Neuron (in vitro differentiated cells): ENCODE measurements at regions not wholly inside any gene's neighbourhood (a gene's known extent, or its start where the extent isn't known, plus 50 kb on each side); places are given as distances from the start of the nearest gene placed in this dataset.
A peak's percentile ranks its signal among the peaks of the same experiment; 100 is the strongest.

Experiments
- H2AFZ ChIP-seq: one replicate; pipeline ENCODE4 v1.6.1; 2013; ENCODE audit warnings: low read depth, mild to moderate bottlenecking, inconsistent platforms, low read length, moderate library complexity
- H3K27me3 ChIP-seq: one replicate; pipeline ENCODE4 v1.6.1; 2013; ENCODE audit warnings: low read length; ENCODE audit not compliant: insufficient read depth
- H3K36me3 ChIP-seq: one replicate; pipeline ENCODE4 v1.6.1; 2013; ENCODE audit warnings: low read length; ENCODE audit not compliant: insufficient read depth
- H3K4me1 ChIP-seq: one replicate; pipeline ENCODE4 v1.6.1; 2013; ENCODE audit warnings: low read length; ENCODE audit not compliant: insufficient read depth
- H3K4me3 ChIP-seq: 2 replicates; pipeline ENCODE4 v1.5.1; 2013; ENCODE audit warnings: mild to moderate bottlenecking, low read length, moderate library complexity
- H3K9me3 ChIP-seq: one replicate; pipeline ENCODE4 v1.6.1; 2013; ENCODE audit warnings: low read length

- H3K9me3 ChIP-seq: no peaks in the 10 kb centered on the region
- H3K4me1 ChIP-seq: peaks cover 7% of the 10 kb centered on the region
- H3K36me3 ChIP-seq: no peaks in the 10 kb centered on the region
- H3K4me3 ChIP-seq: no peak overlapping the region
- no peaks in the 10 kb centered on the region for H3K27me3 ChIP-seq
- no peak overlapping the region for H2AFZ ChIP-seq
Measured at GRCh38 chr13:40076765-40077362, 421.4 kb downstream of the COG6 start.

GRCh38 chr13:40077396-40078027 lies 422.1 kb downstream of the COG6 start:
- H3K4me1 ChIP-seq: peaks cover 10% of the 10 kb centered on the region
- no peak overlapping the region for H2AFZ ChIP-seq

GRCh38 chr13:40079721-40080120 lies 424.3 kb downstream of the COG6 start:
- no peaks in the 10 kb centered on the region for H3K27me3 ChIP-seq
- H3K4me1 ChIP-seq: peaks cover 6% of the 10 kb centered on the region
- no peaks in the 10 kb centered on the region for H3K36me3 ChIP-seq
- no peak overlapping the region for H3K4me3 ChIP-seq
- no peaks in the 10 kb centered on the region for H3K9me3 ChIP-seq
- H2AFZ ChIP-seq: no peak overlapping the region

More at GRCh38 chr13:40077396-40078027, 422.1 kb downstream of the COG6 start:
- H3K27me3 ChIP-seq: no peaks in the 10 kb centered on the region
- no peaks in the 10 kb centered on the region for H3K36me3 ChIP-seq
- no peaks in the 10 kb centered on the region for H3K9me3 ChIP-seq
- no peak overlapping the region for H3K4me3 ChIP-seq

GRCh38 chr13:40080676-40081075 lies 425.2 kb downstream of the COG6 start:
- Histone ChIP-seq H3K4me1 (peaks cover 6% of the 10 kb centered on the region), H3K9me3 (no peaks in the 10 kb centered on the region), H3K27me3 (no peaks in the 10 kb centered on the region)

GRCh38 chr13:40082639-40083038 lies 427.2 kb downstream of the COG6 start:
- Histone ChIP-seq H3K4me3 (no peak overlapping the region), H3K9me3 (no peaks in the 10 kb centered on the region), H3K4me1 (peaks cover 6% of the 10 kb centered on the region), H2AFZ (no peak overlapping the region), H3K36me3 (no peaks in the 10 kb centered on the region), H3K27me3 (no peaks in the 10 kb centered on the region)

More at GRCh38 chr13:40080676-40081075, 425.2 kb downstream of the COG6 start:
- H2AFZ ChIP-seq: no peak overlapping the region
- H3K36me3 ChIP-seq: no peaks in the 10 kb centered on the region
- no peak overlapping the region for H3K4me3 ChIP-seq

DNA sequence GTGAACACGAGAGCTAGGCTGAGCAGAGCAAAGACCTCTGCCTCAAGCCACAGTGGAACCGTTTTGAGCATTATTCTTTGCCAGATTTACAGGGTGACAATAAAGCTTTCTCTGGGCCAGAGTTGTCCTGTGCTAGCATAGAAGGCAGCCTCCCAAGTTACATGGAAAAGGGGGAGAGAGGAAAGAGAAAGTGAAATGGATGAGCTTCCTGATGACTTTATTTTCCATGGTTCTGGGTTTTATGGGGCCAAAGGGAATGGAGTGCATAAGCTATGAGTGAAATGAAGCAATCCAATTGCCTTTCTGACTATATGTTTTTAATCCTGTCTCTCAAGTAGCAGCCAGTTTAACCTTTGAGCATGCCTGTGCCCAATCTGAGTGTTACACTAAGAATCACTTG lies 428.4 kb downstream of the COG6 start:
- no peak overlapping the region for H2AFZ ChIP-seq
- H3K4me3 ChIP-seq: no peak overlapping the region
- H3K4me1 ChIP-seq: peaks cover 6% of the 10 kb centered on the region
- no peaks in the 10 kb centered on the region for H3K9me3 ChIP-seq
- no peaks in the 10 kb centered on the region for H3K27me3 ChIP-seq
- H3K36me3 ChIP-seq: no peaks in the 10 kb centered on the region

DNA sequence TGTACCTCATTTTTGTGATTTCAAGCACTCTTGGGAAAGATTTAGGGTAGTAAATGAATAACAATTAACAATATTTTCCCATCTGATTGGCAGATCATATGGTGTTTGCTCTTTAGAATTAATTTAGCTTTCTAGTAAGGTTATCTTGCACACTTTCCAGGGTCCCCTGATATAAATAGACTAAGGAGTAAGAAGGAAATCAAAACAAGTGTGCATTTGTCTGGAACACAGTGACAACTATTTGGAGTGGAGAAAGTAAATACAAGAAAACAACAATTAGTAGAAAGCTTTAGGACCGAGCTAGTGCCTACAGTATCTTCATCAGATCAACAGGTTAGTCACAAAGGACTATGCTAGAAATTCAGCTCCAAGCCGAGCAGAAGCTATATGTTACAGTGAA lies 429.5 kb downstream of the COG6 start:
- H3K27me3 ChIP-seq: no peaks in the 10 kb centered on the region
- no peak overlapping the region for H3K4me3 ChIP-seq
- H3K36me3 ChIP-seq: no peaks in the 10 kb centered on the region
- H3K4me1 ChIP-seq: peaks cover 6% of the 10 kb centered on the region
- H2AFZ ChIP-seq: no peak overlapping the region
- H3K9me3 ChIP-seq: no peaks in the 10 kb centered on the region

- Histone ChIP-seq H2AFZ (peak overlapping the region; percentile 20), H3K4me3 (no peak overlapping the region), H3K9me3 (no peaks in the 10 kb centered on the region), H3K27me3 (no peaks in the 10 kb centered on the region), H3K4me1 (peaks cover 5% of the 10 kb centered on the region), H3K36me3 (no peaks in the 10 kb centered on the region)
Measured at GRCh38 chr13:40087091-40088002, 431.9 kb downstream of the COG6 start.

- Histone ChIP-seq H3K27me3 (no peaks in the 10 kb centered on the region), H2AFZ (no peak overlapping the region), H3K4me3 (no peak overlapping the region), H3K36me3 (no peaks in the 10 kb centered on the region), H3K4me1 (peaks cover 9% of the 10 kb centered on the region), H3K9me3 (no peaks in the 10 kb centered on the region)
Measured at GRCh38 chr13:40094056-40094455, 438.6 kb downstream of the COG6 start.

DNA sequence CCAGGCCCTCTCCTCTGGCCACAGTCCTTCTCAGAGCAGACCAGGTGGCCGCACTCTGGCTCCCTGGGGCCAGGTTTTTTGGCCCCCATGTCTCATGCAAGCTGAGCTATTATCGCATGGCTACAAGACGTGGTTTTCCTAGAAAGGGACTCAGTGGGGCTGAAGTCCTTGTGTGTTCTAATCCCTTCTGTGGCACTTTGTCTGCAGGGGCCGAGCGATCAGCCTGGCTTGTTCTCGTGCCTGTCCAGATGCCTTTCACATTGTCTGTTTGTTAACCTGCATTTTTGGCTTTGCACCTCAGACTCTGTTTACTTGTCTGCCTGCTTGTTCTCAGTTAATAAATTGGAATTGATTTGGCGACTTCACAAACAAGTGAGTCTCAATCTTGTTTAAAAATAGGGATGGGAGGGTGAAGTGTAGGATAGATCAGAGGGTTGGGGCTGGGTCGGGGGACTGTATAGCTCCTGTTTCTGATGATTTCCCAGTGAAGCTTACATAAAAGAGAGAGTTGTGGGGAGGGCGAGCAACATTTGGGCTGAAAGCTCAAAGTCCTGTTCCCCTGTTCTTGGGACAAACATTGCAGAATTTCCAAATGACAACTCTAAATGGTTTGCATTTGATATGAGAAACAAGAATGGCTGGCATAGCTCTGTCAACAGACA lies 440.4 kb downstream of the COG6 start:
- no peaks in the 10 kb centered on the region for H3K9me3 ChIP-seq
- H2AFZ ChIP-seq: no peak overlapping the region
- H3K36me3 ChIP-seq: no peaks in the 10 kb centered on the region
- H3K27me3 ChIP-seq: no peaks in the 10 kb centered on the region
- H3K4me3 ChIP-seq: no peak overlapping the region
- peaks cover 9% of the 10 kb centered on the region for H3K4me1 ChIP-seq

- no peak overlapping the region for H2AFZ ChIP-seq
- H3K36me3 ChIP-seq: no peaks in the 10 kb centered on the region
- H3K27me3 ChIP-seq: no peaks in the 10 kb centered on the region
- peaks cover 9% of the 10 kb centered on the region for H3K4me1 ChIP-seq
- H3K9me3 ChIP-seq: no peaks in the 10 kb centered on the region
- no peak overlapping the region for H3K4me3 ChIP-seq
Measured at GRCh38 chr13:40096357-40096901, 441.0 kb downstream of the COG6 start.

- Histone ChIP-seq H2AFZ (no peak overlapping the region), H3K9me3 (no peaks in the 10 kb centered on the region), H3K36me3 (no peaks in the 10 kb centered on the region), H3K4me1 (peaks cover 9% of the 10 kb centered on the region), H3K27me3 (no peaks in the 10 kb centered on the region), H3K4me3 (no peak overlapping the region)
Measured at GRCh38 chr13:40098246-40098645, 442.8 kb downstream of the COG6 start.
